Stimulated activated CD8-positive, alpha-beta memory T cell treated with anti-CD3 and anti-CD28 coated beads, Interleukin-4, amount 100 ng/mL, for 1 hour (primary cell): ENCODE measurements at regions not wholly inside any gene's neighbourhood (a gene's known extent, or its start where the extent isn't known, plus 50 kb on each side); places are given as distances from the start of the nearest gene placed in this dataset.

Experiments
- DNase-seq, 2 donors: peaks; one replicate each; pipeline ENCODE4 v3.0.0-alpha.2; 2020; ENCODE audit warnings: low read depth in 2 of 2, low spot score in 1 of 2

DNA sequence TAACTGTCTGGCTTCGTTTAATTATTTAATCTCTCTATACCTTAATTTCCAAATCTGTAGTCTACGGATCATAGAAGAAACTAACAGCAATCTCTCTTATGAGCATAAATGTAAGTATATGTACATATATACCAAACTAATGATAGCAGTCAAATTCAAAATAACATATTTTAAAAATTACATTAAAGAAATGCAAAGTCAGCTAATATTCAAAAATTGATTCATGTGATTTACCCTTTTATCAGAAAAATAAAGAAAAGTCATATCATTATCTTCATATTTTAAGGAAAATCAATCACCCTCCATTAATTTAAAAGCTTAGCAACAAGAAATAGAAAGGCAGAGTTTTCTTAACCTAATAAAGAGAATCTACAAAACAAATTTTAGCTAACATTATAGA lies 575.9 kb downstream of the IRS1 start:
- DNase-seq, result no peak

DNA sequence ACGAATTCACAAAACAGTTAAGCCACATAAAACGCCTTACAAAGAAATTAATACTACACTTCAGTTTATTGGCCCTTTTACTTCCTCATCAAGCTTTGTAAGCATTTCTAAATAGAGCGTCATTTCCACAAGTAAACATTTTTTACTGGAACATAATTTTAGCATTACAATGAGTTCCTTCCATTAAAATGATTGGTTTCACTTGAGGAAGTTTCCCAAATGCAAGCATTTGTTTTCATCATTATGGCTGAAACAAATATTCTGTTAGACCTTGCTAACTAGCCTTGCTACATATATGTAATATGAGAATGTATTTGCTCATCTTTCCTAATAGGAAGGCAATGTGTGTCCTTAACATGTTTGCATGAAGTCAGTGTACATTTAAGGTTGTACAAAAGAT lies 579.1 kb downstream of the IRS1 start:
- no peak for DNase-seq

DNA sequence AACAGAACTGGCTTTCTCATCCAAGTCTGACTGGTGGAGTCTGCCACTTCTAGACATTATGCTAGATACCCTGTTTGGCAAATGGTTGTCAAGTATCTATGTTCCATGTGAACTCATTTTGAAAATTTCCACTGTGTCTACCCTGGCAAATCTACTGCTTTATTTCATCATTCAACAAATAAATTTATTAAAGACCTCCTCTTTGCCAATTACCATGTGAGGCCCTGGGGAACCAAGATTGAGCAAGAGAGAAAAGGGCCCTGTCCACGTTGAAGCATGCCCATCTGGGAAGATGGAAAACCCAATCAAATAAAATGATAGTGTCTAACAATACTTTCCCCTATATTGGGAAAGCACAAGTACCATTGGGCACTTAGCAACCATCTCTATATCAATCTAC lies 582.4 kb downstream of the IRS1 start:
- DNase-seq, result no peak

DNA sequence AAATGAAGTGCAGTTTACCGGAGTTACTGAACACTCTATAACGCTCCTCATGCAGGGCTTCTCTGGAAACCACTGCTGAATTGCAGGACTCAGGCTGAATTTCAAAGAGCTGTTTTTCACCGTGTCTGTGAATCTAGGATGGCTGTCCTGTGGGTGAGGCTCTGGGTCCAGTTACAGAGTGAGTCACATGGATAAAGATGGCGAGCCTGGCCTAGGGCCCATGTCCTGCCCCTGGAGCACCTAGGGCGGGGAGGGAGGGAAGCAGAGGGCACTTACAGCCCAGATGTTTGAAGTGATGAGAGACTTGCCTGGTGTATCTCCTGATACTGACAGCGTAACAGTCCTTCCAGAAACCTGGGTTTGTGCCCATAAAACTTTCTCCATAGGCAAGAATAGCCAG lies 583.0 kb downstream of the IRS1 start:
- no peak for DNase-seq

DNA sequence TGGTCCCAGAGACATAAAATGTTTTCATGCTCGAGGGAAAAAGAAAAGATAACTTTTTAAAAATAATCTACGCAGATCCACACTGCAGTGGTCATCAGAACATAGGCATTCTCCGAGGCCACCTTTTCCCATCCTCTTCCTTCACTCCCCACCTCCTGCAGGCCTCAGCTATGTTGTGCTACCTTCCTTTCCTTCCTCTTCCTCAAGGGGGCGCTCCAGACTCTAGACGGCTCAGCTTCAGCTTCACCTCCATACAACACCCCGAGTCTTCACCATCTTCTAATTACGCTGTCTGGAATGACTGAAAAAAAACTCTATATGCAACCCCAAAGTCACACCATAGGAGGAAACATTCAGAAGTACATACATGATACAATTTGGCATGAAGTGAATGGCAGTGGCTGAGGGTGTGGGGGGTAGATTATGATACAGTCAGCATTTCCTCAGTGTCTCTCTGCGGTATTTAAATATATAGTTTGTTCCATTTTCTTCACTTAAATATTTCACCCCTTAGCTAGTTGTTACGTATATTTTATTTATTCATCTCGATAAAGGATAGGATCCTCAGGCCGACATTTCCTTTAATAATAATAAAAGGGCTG lies 583.6 kb downstream of the IRS1 start:
- DNase-seq, result no peak

DNA sequence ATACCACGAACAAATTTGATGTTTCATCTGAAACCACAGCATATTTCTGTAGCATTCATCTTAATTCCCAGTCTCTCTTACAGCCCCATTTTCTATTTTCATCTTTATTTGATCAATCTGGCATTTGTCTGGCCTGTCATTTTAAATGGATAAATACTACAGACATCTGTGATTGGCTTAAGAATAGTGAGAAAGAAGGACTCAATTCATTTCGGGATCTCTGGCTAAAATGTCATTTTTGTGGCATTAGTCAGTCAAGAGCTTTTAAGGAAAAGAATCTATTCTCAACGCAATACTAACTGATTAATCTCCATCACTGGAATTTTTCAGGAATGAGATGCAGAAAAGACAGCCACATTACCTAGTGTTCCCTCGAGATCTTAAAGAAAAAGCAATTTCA lies 585.9 kb downstream of the IRS1 start:
- DNase-seq, result no peak

DNA sequence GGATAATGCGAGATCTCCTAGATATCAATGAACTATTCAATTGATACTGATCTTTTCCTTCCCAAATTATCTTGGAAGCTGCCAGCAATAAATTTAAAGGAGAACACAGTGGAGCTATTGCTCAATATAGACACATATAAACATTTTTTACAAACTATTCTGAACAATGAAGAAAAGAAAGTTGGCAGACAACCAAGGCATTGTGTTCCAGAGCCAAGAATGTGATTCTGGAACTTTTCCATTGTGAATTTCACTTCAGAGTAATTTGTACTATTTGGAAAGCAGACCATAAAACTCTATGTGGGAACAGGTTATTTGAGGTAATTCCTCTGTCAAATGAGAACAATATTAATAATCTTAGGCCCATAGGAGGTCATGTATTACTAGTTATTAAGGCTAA lies 588.2 kb downstream of the IRS1 start:
- DNase-seq, result no peak

DNA sequence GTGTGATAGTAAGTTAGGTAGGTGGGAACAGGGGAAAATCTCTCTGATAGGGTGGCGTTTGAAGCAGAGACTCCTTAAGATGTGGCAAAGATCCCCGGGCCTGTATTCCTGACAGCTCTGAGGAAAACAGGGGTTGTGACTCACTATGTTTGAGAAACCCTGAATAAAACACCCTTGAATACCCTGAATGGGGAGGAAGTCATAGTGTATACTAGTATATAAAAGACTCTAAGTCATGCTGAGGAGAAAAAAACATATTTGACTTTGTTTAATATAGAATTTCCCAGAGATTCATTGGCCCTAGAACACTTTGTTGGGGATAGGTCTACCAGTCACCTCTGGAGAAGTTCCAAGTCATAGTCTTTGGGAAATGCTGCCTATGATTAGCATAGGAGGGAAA lies 590.9 kb downstream of the IRS1 start:
- no peak for DNase-seq

DNA sequence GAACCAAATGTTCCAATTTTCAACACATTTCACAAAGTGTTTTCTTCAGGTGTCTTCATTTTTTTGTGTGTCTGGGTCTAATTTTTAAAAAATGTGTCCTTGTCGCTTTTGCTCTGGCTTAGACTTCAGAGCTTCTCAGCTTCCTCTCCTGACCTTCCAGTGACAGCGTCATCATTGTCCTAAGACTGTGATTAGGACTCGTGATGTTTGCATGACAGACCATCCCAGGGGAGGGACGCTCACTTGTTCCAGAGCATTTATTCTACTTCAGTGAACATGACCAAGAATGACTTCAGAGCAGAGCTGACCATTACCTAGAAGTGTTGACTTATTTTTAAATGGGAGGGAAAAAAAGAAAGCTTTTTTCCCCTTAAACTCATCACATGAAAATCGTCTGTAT lies 591.9 kb downstream of the IRS1 start:
- DNase-seq, result no peak

DNA sequence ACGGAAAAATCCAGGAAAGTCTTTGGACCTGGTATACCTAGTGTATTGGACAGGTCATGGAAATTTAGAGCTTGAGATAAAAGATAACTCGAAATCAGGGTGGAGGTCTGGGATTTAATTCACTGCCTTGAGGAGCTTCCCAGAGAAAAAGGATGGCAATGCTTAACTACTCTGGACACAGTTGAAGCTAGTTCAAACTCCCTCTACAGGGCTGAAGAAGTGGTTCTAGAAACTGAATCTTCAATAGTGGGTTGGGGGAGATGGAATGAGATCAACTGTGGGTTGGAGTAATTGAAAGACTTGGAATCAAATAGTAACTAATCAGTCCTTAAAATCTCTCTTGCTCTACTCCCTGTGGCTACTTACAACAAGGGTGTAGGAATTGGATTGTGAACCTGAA lies 600.1 kb downstream of the IRS1 start:
- no peak for DNase-seq

DNA sequence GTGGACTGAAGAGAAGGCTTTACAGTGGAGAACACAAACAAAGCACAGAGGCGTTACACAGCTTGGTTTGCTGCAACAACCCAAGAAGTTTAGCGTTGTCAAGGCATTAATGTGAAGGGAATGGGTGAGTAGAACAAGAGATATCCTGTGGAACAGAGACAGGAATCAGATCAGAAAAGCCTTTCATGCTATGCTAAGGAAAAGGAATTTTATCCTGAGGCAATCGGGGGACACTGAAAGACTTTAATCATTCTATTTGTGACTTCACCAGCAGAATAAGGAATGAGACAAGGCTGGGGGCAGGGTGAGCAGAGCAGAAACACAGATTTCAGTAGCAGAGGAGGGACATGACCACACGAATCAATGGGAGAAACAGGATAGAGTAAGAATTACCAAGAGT lies 600.7 kb downstream of the IRS1 start:
- no peak for DNase-seq

DNA sequence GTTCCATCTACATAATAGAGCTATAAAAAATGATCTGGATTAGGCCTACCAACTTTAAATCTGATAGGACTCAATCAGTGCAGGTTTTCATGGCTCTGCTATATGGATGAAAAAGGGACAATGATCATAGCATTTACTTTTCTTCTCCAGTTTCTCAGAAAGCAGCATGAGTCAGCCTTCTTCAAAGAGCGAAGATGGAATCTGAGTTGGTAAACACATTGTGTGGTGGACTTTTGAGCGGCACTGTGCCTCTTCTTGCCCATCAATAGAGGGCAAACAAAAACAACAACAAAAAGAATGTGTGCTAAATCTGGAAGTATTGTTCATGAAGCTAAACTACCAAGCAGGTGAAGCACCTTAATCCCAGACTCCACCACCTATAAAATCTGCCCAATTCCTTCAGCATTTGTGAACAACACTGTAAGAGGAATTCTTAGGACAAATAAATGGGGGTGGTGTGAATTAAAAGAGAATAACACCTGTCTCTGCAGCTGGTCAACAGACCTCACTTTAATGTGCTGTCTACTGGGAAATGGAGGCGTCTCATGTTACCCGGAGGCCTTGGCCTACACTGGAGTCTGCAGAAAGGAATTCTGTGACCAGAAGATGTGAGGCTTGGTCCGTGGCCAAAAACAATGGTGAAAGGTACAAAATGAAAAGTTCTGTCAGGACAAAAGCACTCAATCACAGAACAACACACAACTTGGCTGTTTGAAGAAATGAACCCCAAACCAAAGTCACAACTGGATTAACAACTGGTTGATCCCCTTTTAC lies 609.0 kb downstream of the IRS1 start:
- no peak for DNase-seq

DNA sequence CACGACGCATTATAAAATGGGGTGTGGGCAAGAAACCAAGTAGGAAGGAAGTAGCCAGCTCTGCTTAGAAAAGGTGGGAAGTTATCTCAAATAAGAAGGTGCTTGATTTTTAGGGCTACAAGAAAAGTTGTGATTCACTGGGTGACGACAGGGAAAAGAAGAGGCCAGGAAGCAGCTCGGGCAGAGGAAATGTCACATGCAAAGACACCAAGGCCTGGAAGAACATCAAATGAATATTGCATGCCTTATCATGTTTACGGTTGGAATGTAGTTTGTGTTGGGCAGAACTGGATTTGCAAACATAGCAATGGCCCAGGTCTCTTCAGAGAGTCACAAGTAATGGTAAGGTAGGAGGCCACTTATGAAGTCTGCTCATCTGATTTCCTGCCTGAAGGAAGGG lies 610.6 kb downstream of the IRS1 start:
- DNase-seq, result no peak

DNA sequence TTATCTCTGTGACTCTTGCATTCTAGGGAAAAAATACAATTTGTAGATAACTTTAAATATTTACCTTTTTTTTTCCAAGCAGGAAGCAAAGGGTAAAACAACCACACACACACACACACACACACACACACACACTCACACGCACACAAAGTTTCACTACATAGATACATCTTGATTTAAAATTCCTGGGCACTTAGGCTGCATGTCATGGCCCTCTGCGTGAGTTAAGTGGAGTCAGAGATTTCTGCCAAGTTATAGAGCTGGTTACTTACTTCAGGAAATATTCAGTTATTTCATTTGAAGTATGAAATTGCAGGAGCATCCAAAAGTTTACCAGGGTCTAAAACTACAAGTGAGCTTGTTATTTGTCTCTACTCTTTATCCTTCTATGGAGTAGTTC lies 612.0 kb downstream of the IRS1 start:
- no peak for DNase-seq

DNA sequence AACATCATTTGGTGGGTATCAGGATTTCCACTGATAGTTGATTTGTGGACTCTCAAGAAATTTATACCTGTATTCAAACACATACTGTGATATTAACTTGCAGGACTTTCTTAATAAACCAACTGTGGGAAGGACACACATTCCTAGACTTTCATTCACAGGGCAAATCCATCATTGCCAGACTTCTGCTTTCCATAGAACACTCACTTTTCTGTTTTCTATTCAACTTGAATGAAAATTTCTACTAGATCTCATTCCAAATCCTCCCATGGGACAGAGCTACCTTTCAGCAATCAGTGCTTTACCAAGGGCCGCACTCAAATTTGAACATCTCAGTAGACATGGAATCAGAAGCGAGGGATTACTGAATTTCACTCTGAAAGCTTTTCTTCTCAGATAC lies 612.5 kb downstream of the IRS1 start:
- no peak for DNase-seq

DNA sequence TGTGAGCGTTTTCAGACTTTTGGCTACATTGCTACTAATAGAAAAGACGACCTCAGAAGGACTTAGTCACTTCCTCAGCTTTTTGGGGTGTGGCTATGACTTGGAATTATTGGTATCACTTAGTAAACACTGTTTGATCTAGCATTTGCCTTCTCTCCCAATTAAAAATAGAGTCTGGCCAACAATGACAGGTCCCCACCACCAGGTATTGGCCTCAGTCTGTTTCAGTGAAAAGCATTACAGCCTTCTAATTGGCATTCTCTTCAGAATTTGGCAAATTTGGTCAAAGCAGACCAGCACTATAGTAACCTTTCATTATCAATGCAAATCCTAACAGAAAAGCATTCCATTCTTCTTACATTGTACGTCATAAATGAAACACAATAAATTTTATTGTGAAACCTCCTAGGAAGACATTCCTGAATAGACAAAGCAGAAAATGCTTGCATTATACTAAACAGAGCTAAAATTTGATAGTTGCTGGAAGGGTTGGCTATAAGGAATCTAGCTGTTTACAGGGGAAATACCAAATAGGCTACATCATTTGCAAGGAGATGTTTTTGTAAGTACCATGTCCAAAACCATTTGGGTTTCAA lies 613.9 kb downstream of the IRS1 start:
- DNase-seq, result no peak

DNA sequence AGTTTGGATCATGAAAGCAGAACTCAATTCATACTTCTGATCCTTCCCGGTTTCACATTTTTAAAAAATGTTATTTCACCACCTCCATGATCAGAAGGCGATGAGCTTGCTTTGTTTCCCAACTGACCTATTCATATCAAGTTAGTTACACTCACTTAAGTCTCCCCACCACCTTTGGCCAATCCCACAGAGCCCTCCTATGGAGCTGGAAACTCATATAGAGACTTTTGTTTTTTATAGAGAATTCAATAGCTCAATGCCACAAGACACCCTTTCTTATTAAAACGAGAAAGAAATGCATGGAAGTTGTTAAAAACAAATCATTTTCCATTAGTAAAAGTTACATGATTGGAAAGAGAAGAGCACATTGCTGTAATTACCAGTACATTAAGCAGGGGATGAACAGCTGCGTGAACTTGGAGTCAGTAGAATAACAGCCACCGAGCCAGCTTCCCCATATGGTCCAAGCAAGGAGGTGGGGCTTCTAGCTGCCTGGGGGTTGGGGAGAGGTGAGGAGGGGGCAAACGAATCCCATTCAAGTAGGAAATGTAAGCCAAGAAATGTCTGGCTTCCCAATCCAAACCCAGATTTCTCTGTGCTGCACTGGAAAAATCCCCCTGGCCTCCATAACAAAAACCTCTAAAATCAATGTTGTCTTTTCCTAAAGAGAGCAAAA lies 614.5 kb downstream of the IRS1 start:
- DNase-seq, result no peak

DNA sequence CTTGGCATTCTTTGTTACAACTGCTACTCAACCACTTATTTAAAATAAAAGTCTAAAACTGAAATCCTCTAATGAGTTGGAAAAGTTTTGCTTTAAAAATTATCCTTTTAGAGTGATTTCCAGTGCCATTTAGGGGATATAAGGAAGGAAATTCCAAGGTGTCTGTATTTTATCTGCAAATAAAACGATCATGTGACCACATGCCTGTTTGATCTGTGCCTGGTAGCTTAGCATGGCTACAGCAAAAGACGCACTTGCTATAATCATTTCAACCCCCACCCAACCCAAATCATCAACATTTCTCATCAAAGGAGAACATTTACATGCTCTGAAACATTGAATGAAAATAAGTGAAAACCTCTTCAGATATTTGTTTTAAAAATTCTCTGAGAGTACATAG lies 615.1 kb downstream of the IRS1 start:
- no peak for DNase-seq

DNA sequence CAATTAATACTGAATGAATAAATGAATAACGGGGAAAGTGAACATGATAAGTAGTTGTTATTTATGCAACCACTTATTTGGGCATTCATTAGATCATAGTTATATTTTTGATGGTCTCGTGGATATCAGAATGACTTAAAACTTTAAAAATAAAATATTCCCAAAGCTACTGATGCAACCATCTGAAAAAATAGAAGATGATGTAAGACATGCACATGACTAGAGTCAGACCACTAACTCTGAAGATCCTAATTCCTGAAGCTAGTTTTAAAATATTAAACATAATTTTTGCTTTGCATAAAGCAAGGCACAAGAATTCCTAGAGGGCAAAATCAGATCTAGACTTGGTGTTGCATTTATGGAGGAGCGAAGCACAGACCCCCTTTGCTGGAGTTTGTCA lies 616.1 kb downstream of the IRS1 start:
- no peak for DNase-seq

DNA sequence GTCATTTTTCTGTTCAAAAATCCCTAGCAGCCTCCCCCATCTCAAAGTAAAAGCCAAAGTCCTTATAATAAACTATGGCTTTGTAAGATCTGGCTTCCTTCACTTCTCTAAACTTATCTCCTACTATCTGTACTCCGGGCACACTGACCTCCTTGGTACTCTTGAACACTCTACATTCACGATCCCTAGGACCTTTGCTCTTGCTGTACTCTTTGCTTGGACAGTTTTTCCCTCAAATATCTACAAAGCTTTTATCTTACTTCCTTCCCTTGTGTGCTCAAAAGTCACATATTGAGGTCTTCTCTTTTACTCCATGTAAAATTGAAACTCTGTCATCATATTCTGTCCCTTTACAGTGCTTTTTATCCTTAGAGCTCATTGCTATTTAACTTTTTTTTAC lies 616.6 kb downstream of the IRS1 start:
- DNase-seq, result no peak

DNA sequence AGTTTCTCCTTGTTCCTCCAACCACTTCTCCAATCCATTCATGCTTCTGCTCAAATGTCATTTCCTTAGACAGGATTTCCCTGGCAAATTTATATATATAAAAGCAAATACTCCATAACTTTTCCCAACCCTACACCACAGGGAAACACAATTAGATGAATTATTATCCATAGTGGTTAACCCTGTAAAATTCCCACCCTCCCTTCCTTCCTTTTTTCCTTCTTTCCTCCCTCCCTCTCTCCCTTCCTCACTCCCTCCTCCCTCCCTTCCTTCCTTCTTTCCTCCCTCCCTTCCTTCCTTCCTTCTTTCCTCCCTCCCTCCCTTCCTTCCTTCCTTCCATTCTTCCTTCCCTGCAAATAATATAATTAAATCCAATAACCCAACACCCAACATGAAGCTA lies 617.7 kb downstream of the IRS1 start:
- no peak for DNase-seq

DNA sequence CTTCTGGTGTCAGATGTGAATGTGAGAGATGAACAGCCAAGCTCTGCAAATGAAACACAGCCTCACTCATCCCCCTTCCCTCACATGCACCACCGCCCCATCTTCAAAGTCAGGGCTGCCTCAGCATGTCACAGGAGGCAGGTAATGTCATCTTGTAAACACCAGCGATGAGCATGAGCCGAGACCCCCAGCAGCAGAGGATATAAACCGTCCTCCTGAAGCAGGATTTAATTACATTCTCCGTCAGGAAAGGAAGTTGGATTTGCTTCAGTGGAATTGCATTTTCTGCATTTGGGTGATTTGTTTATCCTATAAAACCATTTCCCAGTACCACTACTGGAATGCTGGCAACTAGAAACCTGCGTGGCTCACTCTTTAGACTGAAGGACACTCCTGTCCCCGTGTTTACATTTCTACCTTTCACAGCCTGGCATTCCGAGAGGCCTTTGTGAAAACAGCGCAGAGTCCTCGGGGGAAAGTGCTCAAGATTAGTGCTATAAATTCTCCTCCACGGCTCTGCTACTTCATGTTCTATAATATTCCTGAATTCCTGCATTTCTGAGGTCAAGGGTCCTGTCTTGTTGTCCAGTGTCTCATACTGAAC lies 619.2 kb downstream of the IRS1 start:
- no peak for DNase-seq
